Common myeloid progenitor, CD34-positive (primary cell): ENCODE measurements at regions not wholly inside any gene's neighbourhood (a gene's known extent, or its start where the extent isn't known, plus 50 kb on each side); places are given as distances from the start of the nearest gene placed in this dataset.

ENCODE experiments used
- CTCF ChIA-PET: fragments of 350-600 bp; sonication (Branson Sonifier 250); formaldehyde crosslinking; loops from one replicate; lab custom pipeline; 2021; ENCODE audit warnings: antibody characterized with exemption; lab: Charles Lee
- POLR2A ChIA-PET: fragments of 350-600 bp; sonication (Branson Sonifier 250); formaldehyde crosslinking; loops from one replicate; lab custom pipeline; 2021; ENCODE audit warnings: antibody characterized with exemption; lab: Charles Lee
- DNase-seq, 3 donors: peaks; one replicate each; pipeline versions ENCODE4 v3.0.0 to v3.0.0-alpha.2; 2013
- H3K27ac ChIP-seq, 2 experiments: 1 replicate in 1 of 2; 2 replicates in 1 of 2; pipeline ENCODE4 v1.7.0; 2013; ENCODE audit warnings: inconsistent platforms in 2 of 2, low read length in 2 of 2, mild to moderate bottlenecking in 2 of 2, low read depth in 1 of 2, moderate library complexity in 1 of 2; ENCODE audit not compliant: severe bottlenecking in 2 of 2, insufficient read depth in 1 of 2, poor library complexity in 1 of 2
- H3K27me3 ChIP-seq, 5 experiments: replicated peaks in 2 of 5; 1 replicate in 3 of 5; 2 replicates in 2 of 5; pipeline versions ENCODE4 v1.6.1 to v1.7.0; 2013; ENCODE audit warnings: low read length in 4 of 5, mild to moderate bottlenecking in 2 of 5, moderate library complexity in 2 of 5, inconsistent platforms in 1 of 5; ENCODE audit not compliant: insufficient read depth in 5 of 5, control insufficient read depth in 4 of 5
- H3K36me3 ChIP-seq, 4 experiments: 1 replicate in 2 of 4; 2 replicates in 2 of 4; pipeline versions ENCODE4 v1.6.1 to v1.7.0; 2013; ENCODE audit warnings: low read length in 3 of 4, control low read depth in 1 of 4, mild to moderate bottlenecking in 1 of 4; ENCODE audit not compliant: control insufficient read depth in 4 of 4, insufficient read depth in 4 of 4
- H3K4me1 ChIP-seq, 4 experiments: 1 replicate in 3 of 4; 2 replicates in 1 of 4; pipeline versions ENCODE4 v1.6.1 to v1.7.1; 2013; ENCODE audit warnings: low read length in 3 of 4, mild to moderate bottlenecking in 3 of 4, control low read depth in 1 of 4, inconsistent platforms in 1 of 4, moderate library complexity in 1 of 4; ENCODE audit not compliant: control insufficient read depth in 4 of 4, insufficient read depth in 4 of 4; ENCODE audit errors: control extremely low read depth in 1 of 4
- H3K4me3 ChIP-seq, 7 experiments: 1 replicate in 4 of 7; 2 replicates in 3 of 7; pipeline versions ENCODE4 v1.5.1 to v1.7.0; 2013; ENCODE audit warnings: mild to moderate bottlenecking in 7 of 7, low read length in 6 of 7, moderate library complexity in 6 of 7, inconsistent platforms in 2 of 7, low read depth in 2 of 7, control low read depth in 1 of 7; ENCODE audit not compliant: insufficient read depth in 4 of 7, control insufficient read depth in 1 of 7; ENCODE audit errors: extremely low read depth in 1 of 7
- H3K9me3 ChIP-seq, 5 experiments: 1 replicate in 4 of 5; 2 replicates in 1 of 5; pipeline versions ENCODE4 v1.6.1 to v1.7.1; 2013; ENCODE audit warnings: low read length in 4 of 5, mild to moderate bottlenecking in 2 of 5, inconsistent platforms in 1 of 5, low read depth in 1 of 5, moderate library complexity in 1 of 5; ENCODE audit not compliant: control insufficient read depth in 4 of 5, insufficient read depth in 2 of 5; ENCODE audit errors: control extremely low read depth in 1 of 5
- WGBS: methylation state at CpG from one replicate; pipeline ENCODE4 v1.1.5; 2013; ENCODE audit not compliant: insufficient coverage; 5-methylcytosine and 5-hydroxymethylcytosine counted together

GRCh38 chr9:110048403-110048975 is 159.5 kb downstream of the C9orf152 start:
- Histone ChIP-seq H3K9me3 (no peaks in the 10 kb centered on the region), H3K27me3 (peaks cover 0 to 36% (median 20%) of the 10 kb centered on the region in 5 experiments), H3K4me1 (peaks cover 5 to 34% (median 26%) of the 10 kb centered on the region in 4 experiments), H3K27ac (no peak overlapping the region), H3K4me3 (peak overlapping the region; percentile 41 to 89 (median 75)), H3K36me3 (no peaks in the 10 kb centered on the region)
- peak; percentile 69 to 87 (median 86) for DNase-seq
- WGBS = 0% methylated on average over 28 of the region's 42 CpGs
- ChIA-PET POLR2A (no interaction called here), CTCF (interaction anchor here (0.6 to 1.4 kb wide), 3 partner anchors 20 to 120 kb away, joined by 3 to 5 read pairs (median 5); no protein-coding TSS in a partner anchor)

- Histone ChIP-seq H3K27me3 (peaks cover 0 to 36% (median 20%) of the 10 kb centered on the region in 5 experiments), H3K27ac (no peak overlapping the region), H3K4me1 (peaks cover 5 to 34% (median 26%) of the 10 kb centered on the region in 4 experiments), H3K4me3 (peak overlapping the region; percentile 41 to 89 (median 75)), H3K36me3 (no peaks in the 10 kb centered on the region), H3K9me3 (no peaks in the 10 kb centered on the region)
- WGBS = 1% methylated on average over 31 of the region's 35 CpGs
- DNase-seq = peak in 2 of 3 donors; percentile 34 to 38
- ChIA-PET CTCF (interaction anchor here (1.3 to 1.4 kb wide), 2 partner anchors 9 to 21 kb away, joined by 5 read pairs; no protein-coding TSS in a partner anchor), POLR2A (no interaction called here)
These were observed 158.8 kb downstream of the C9orf152 start for GRCh38 chr9:110048976-110049698.

- Histone ChIP-seq H3K4me1 (peaks cover 5 to 34% (median 26%) of the 10 kb centered on the region in 4 experiments), H3K9me3 (no peaks in the 10 kb centered on the region), H3K27me3 (peaks cover 0 to 36% (median 20%) of the 10 kb centered on the region in 5 experiments), H3K4me3 (peak overlapping the region; percentile 41 to 89 (median 75)), H3K36me3 (no peaks in the 10 kb centered on the region), H3K27ac (no peak overlapping the region)
- POLR2A ChIA-PET = interaction anchor here (1.2 kb wide), 1 partner anchor 9 kb away, joined by 3 read pairs; no protein-coding TSS in a partner anchor
- 6% methylated on average over 18 of the region's 26 CpGs for WGBS
- DNase-seq = peak in 1 of 3 donors; percentile 20
- CTCF ChIA-PET = interaction anchor here (1.3 to 1.4 kb wide), 2 partner anchors 8 to 22 kb away, joined by 5 read pairs; no protein-coding TSS in a partner anchor
These were observed 158.1 kb downstream of the C9orf152 start for GRCh38 chr9:110049699-110050450.

- POLR2A ChIA-PET = no interaction called here
- peak in 2 of 3 donors; percentile 77 for DNase-seq
These were observed 157.0 kb downstream of the C9orf152 start for GRCh38 chr9:110050925-110051355.

GRCh38 chr9:110056062-110056461 is 151.9 kb downstream of the C9orf152 start:
- DNase-seq = no peak
- WGBS = 70% methylated on average over 4 of the region's 6 CpGs
- H3K4me3 ChIP-seq = no peak overlapping the region
- CTCF ChIA-PET = interaction anchor here (1.1 to 1.3 kb wide), 2 partner anchors 153 to 155 kb away, joined by 3 to 6 read pairs; no protein-coding TSS in a partner anchor
- H3K4me1 ChIP-seq = peaks cover 0 to 4% (median 4%) of the 10 kb centered on the region in 4 experiments
- H3K9me3 ChIP-seq = no peaks in the 10 kb centered on the region
- POLR2A ChIA-PET = no interaction called here
- no peaks in the 10 kb centered on the region for H3K36me3 ChIP-seq
- H3K27me3 ChIP-seq = no peaks in the 10 kb centered on the region
- no peak overlapping the region for H3K27ac ChIP-seq

More at GRCh38 chr9:110050925-110051355, 157.0 kb downstream of the C9orf152 start:
- WGBS = no CpG with 5 or more reads among the region's 1 CpG
- CTCF ChIA-PET = no interaction called here
- H3K9me3 ChIP-seq = no peaks in the 10 kb centered on the region
- H3K27me3 ChIP-seq = peaks cover 0 to 36% (median 20%) of the 10 kb centered on the region in 5 experiments
- H3K4me1 ChIP-seq = peaks cover 7 to 34% (median 26%) of the 10 kb centered on the region in 4 experiments
- no peaks in the 10 kb centered on the region for H3K36me3 ChIP-seq
- H3K27ac ChIP-seq = no peak overlapping the region
- H3K4me3 ChIP-seq = no peak overlapping the region

- H3K4me3 ChIP-seq = no peak overlapping the region
- no peaks in the 10 kb centered on the region for H3K36me3 ChIP-seq
- ChIA-PET POLR2A (no interaction called here), CTCF (interaction anchor here (1.0 to 2.1 kb wide), 9 partner anchors 9 to 176 kb away, joined by 3 to 15 read pairs (median 3); no protein-coding TSS in a partner anchor)
- peaks cover 0 to 2% (median 0%) of the 10 kb centered on the region in 4 experiments for H3K4me1 ChIP-seq
- no peaks in the 10 kb centered on the region for H3K27me3 ChIP-seq
- no peak overlapping the region for H3K27ac ChIP-seq
- H3K9me3 ChIP-seq = no peaks in the 10 kb centered on the region
- WGBS = 0% methylated on average over 2 of the region's 5 CpGs
- peak in 2 of 3 donors; percentile 46 to 56 for DNase-seq
These were observed 149.5 kb downstream of the C9orf152 start for GRCh38 chr9:110058304-110058953.
